Ovary (tissue), 3 donors: ENCODE measurements at regions not wholly inside any gene's neighbourhood (a gene's known extent, or its start where the extent isn't known, plus 50 kb on each side); places are given as distances from the start of the nearest gene placed in this dataset.

ENCODE experiments used
- CTCF ChIP-seq, 3 donors: fragments of 450-650 bp in 2 of 3; fragments of 200-600 bp in 1 of 3; IDR thresholded peaks; one replicate each; pipeline versions ENCODE4 v1.5.1 to v1.8.0; 2016 to 2022; ENCODE audit warnings: antibody characterized with exemption in 3 of 3, mild to moderate bottlenecking in 1 of 3
- POLR2A ChIP-seq: fragments of 450-650 bp; IDR thresholded peaks from one replicate; pipeline ENCODE4 v1.6.1; 2017; ENCODE audit warnings: antibody characterized with exemption, mild to moderate bottlenecking, moderate library complexity
- donor health status: DM: no; HTN: no; CAD: no.

GRCh38 chr5:100161868-100162267, 373.3 kb upstream of the FAM174A start:
- TF ChIP-seq POLR2A (no peak), CTCF (IDR thresholded peaks at IDR 0.05) (no peak)
